ENCODE measurements at regions not wholly inside any gene's neighbourhood (a gene's known extent, or its start where the extent isn't known, plus 50 kb on each side); places are given as distances from the start of the nearest gene placed in this dataset.

DNA sequence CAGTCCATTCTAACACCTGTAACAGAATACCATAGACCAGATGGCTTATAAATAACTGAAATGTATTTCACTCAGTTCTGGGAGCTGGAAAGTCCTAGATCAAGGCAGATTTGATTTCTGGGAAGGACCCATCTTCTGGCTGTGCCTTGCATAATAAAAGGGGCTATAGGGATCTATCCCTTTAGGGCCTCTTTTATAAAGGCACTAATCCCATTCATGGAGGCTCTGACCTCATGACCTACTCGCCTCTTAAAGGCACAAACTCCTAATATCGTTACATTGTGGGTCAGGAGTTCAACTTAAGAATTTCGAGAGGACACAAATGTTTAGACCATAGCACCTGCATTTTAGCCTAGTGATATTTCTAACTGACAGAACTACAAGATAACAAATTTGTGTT is 619.0 kb downstream of the CDH18 start:
- no peaks in the 10 kb centered on the region for H3K36me3 ChIP-seq (ENCODE audit: control insufficient read depth in 2 of 2, extremely low read depth in 1 of 2, insufficient read depth in 2 of 2, low read length in 2 of 2)
- FAIRE-seq (no peak), DNase-seq (ENCODE audit: low read depth, low spot score) (no peak)
- no peak overlapping the region for H3K4me3 ChIP-seq (ENCODE audit: control insufficient read depth in 2 of 3, extremely low read depth in 1 of 3, insufficient read depth in 2 of 3, low read depth in 1 of 3, low read length in 3 of 3)
- TF ChIP-seq, protein P1, sequence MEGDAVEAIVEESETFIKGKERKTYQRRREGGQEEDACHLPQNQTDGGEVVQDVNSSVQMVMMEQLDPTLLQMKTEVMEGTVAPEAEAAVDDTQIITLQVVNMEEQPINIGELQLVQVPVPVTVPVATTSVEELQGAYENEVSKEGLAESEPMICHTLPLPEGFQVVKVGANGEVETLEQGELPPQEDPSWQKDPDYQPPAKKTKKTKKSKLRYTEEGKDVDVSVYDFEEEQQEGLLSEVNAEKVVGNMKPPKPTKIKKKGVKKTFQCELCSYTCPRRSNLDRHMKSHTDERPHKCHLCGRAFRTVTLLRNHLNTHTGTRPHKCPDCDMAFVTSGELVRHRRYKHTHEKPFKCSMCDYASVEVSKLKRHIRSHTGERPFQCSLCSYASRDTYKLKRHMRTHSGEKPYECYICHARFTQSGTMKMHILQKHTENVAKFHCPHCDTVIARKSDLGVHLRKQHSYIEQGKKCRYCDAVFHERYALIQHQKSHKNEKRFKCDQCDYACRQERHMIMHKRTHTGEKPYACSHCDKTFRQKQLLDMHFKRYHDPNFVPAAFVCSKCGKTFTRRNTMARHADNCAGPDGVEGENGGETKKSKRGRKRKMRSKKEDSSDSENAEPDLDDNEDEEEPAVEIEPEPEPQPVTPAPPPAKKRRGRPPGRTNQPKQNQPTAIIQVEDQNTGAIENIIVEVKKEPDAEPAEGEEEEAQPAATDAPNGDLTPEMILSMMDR (optimal IDR thresholded peaks at IDR 0.05 in 1 of 3, IDR thresholded peaks at IDR 0.05 in 1 of 3, conservative IDR thresholded peaks at IDR 0.05 in 1 of 3; ENCODE audit: extremely low read depth in 1 of 3, insufficient read depth in 2 of 3, low read length in 3 of 3): no peak
- TF ChIP-seq EZH2 (IDR thresholded peaks at IDR 0.05; ENCODE audit: low read length): no peak
- no peak overlapping the region for H3K4me2 ChIP-seq (ENCODE audit: control insufficient read depth, extremely low read depth, insufficient read depth, low read depth, low read length)
- H4K20me1 ChIP-seq (ENCODE audit: control insufficient read depth, extremely low read depth, insufficient read depth, low read length): no peaks in the 10 kb centered on the region
- dilution Hi-C loops (cut with MboI; ENCODE audit: extremely low pct_ligation_motif_present, low sequenced_read_pairs): no loop called here
- H3K27ac ChIP-seq (ENCODE audit: control insufficient read depth, insufficient read depth, low read length): no peak overlapping the region
- no peaks in the 10 kb centered on the region for H3K9me1 ChIP-seq (ENCODE audit: control insufficient read depth, extremely low read depth, insufficient read depth, low read length)
- no peaks in the 10 kb centered on the region for H3K27me3 ChIP-seq (ENCODE audit: control insufficient read depth, extremely low read depth, insufficient read depth, low read length)
- no peaks in the 10 kb centered on the region for H3K4me1 ChIP-seq (ENCODE audit: control insufficient read depth, extremely low read depth, insufficient read depth, low read length)
- no peaks in the 10 kb centered on the region for H3K79me2 ChIP-seq (ENCODE audit: control insufficient read depth, insufficient read depth, low read length)
- H2AFZ ChIP-seq (ENCODE audit: control insufficient read depth, low read length): no peak overlapping the region
- no peak overlapping the region for H3K9ac ChIP-seq (ENCODE audit: control insufficient read depth, extremely low read depth, insufficient read depth, low read length)
- no peaks in the 10 kb centered on the region for H3K9me3 ChIP-seq (ENCODE audit: control insufficient read depth, low read depth, low read length)

DNA sequence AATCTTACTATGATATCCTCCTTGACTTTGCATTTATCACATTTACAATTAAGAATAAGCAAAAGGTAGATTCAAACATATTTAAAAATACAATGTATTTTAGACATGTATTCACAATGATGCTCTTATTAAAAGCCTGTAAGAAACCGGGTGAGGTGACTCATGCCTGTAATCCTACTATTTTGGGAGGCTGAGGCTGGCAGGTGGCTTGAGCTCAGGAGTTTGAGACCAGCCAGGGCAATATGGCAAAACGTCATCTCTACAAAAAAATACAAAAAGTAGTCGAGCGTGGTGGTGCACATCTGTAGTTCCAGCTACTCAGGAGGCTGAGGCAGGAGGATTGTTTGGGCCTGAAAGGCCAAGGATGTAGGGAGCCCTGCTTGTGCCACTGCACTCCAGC is 618.4 kb downstream of the CDH18 start:
- Histone ChIP-seq H4K20me1 (ENCODE audit: control insufficient read depth, extremely low read depth, insufficient read depth, low read length) (no peaks in the 10 kb centered on the region), H3K27ac (ENCODE audit: control insufficient read depth, insufficient read depth, low read length) (no peak overlapping the region), H2AFZ (ENCODE audit: control insufficient read depth, low read length) (no peak overlapping the region), H3K27me3 (ENCODE audit: control insufficient read depth, extremely low read depth, insufficient read depth, low read length) (no peaks in the 10 kb centered on the region), H3K79me2 (ENCODE audit: control insufficient read depth, insufficient read depth, low read length) (no peaks in the 10 kb centered on the region), H3K9me3 (ENCODE audit: control insufficient read depth, low read depth, low read length) (no peaks in the 10 kb centered on the region), H3K4me3 (ENCODE audit: control insufficient read depth in 2 of 3, extremely low read depth in 1 of 3, insufficient read depth in 2 of 3, low read depth in 1 of 3, low read length in 3 of 3) (no peak overlapping the region), H3K4me1 (ENCODE audit: control insufficient read depth, extremely low read depth, insufficient read depth, low read length) (no peaks in the 10 kb centered on the region), H3K9me1 (ENCODE audit: control insufficient read depth, extremely low read depth, insufficient read depth, low read length) (no peaks in the 10 kb centered on the region), H3K4me2 (ENCODE audit: control insufficient read depth, extremely low read depth, insufficient read depth, low read depth, low read length) (no peak overlapping the region), H3K36me3 (ENCODE audit: control insufficient read depth in 2 of 2, extremely low read depth in 1 of 2, insufficient read depth in 2 of 2, low read length in 2 of 2) (no peaks in the 10 kb centered on the region), H3K9ac (ENCODE audit: control insufficient read depth, extremely low read depth, insufficient read depth, low read length) (no peak overlapping the region)
- no peak for DNase-seq (ENCODE audit: low read depth, low spot score)
- FAIRE-seq: no peak
- dilution Hi-C loops (cut with MboI; ENCODE audit: extremely low pct_ligation_motif_present, low sequenced_read_pairs): no loop called here
- TF ChIP-seq EZH2 (IDR thresholded peaks at IDR 0.05; ENCODE audit: low read length): no peak
- TF ChIP-seq, protein P1 (optimal IDR thresholded peaks at IDR 0.05 in 1 of 3, IDR thresholded peaks at IDR 0.05 in 1 of 3, conservative IDR thresholded peaks at IDR 0.05 in 1 of 3; ENCODE audit: extremely low read depth in 1 of 3, insufficient read depth in 2 of 3, low read length in 3 of 3): no peak
